Astrocyte (in vitro differentiated cells and primary cell): ENCODE measurements at regions not wholly inside any gene's neighbourhood (a gene's known extent, or its start where the extent isn't known, plus 50 kb on each side); places are given as distances from the start of the nearest gene placed in this dataset.
A peak's percentile ranks its signal among the peaks of the same experiment; 100 is the strongest.

Source experiments
- DNase-seq: peaks from one replicate; pipeline ENCODE4 v3.0.0-alpha.2; 2010; ENCODE audit warnings: low read depth
- FAIRE-seq: peaks from 2 replicates; lab custom pipeline; 2011; peaks lifted over from hg19 to GRCh38; lab: Jason Lieb, UNC
- H2AFZ ChIP-seq: 2 replicates; pipeline ENCODE4 v1.6.0; 2012; ENCODE audit warnings: low read depth, low read length, inconsistent platforms
- H3K27ac ChIP-seq: 2 replicates; pipeline ENCODE4 v1.5.1; 2011; ENCODE audit warnings: low read depth, low read length, inconsistent platforms
- H3K27me3 ChIP-seq: 2 replicates; pipeline ENCODE4 v1.6.0; 2011; ENCODE audit warnings: low read length, inconsistent platforms; ENCODE audit not compliant: insufficient read depth
- H3K36me3 ChIP-seq: 2 replicates; pipeline ENCODE4 v1.5.1; 2011; ENCODE audit warnings: low read length, inconsistent platforms; ENCODE audit not compliant: insufficient read depth
- H3K4me1 ChIP-seq: 2 replicates; pipeline ENCODE4 v1.5.1; 2011; ENCODE audit warnings: low read length, inconsistent platforms; ENCODE audit not compliant: insufficient read depth
- H3K4me2 ChIP-seq: 2 replicates; pipeline ENCODE4 v1.6.0; 2012; ENCODE audit warnings: low read length, inconsistent platforms
- H3K4me3 ChIP-seq: 2 replicates; pipeline ENCODE4 v1.5.1; 2011; ENCODE audit warnings: low read depth, mild to moderate bottlenecking, low read length, inconsistent platforms; ENCODE audit not compliant: insufficient read depth
- H3K79me2 ChIP-seq: 2 replicates; pipeline ENCODE4 v1.6.0; 2012; ENCODE audit warnings: mild to moderate bottlenecking, low read length, inconsistent platforms; ENCODE audit not compliant: insufficient read depth
- H3K9ac ChIP-seq: 2 replicates; pipeline ENCODE4 v1.6.0; 2012; ENCODE audit warnings: mild to moderate bottlenecking, low read length, inconsistent platforms
- H3K9me3 ChIP-seq: 2 replicates; pipeline ENCODE4 v1.5.1; 2012; ENCODE audit warnings: low read depth, mild to moderate bottlenecking, low read length, inconsistent platforms; ENCODE audit not compliant: insufficient read depth
- H4K20me1 ChIP-seq: 2 replicates; pipeline ENCODE4 v1.6.0; 2012; ENCODE audit warnings: low read length, inconsistent platforms; ENCODE audit not compliant: insufficient read depth
- H3K27ac Mint-ChIP-seq: one replicate; pipeline ENCODE4 v1.8.0; 2021; ENCODE audit warnings: mild to moderate bottlenecking, mixed read lengths; ENCODE audit not compliant: unreplicated experiment
- H3K27me3 Mint-ChIP-seq: one replicate; pipeline ENCODE4 v1.8.0; 2021; ENCODE audit warnings: low read depth, mixed read lengths; ENCODE audit not compliant: unreplicated experiment
- H3K36me3 Mint-ChIP-seq: one replicate; pipeline ENCODE4 v1.8.0; 2021; ENCODE audit warnings: low read depth, mixed read lengths; ENCODE audit not compliant: unreplicated experiment
- H3K4me1 Mint-ChIP-seq: one replicate; pipeline ENCODE4 v1.8.0; 2021; ENCODE audit warnings: low read depth, mixed read lengths; ENCODE audit not compliant: unreplicated experiment
- H3K4me3 Mint-ChIP-seq: one replicate; pipeline ENCODE4 v1.8.0; 2021; ENCODE audit warnings: mild to moderate bottlenecking, moderate library complexity, mixed read lengths; ENCODE audit not compliant: unreplicated experiment
- H3K9me3 Mint-ChIP-seq: one replicate; pipeline ENCODE4 v1.8.0; 2021; ENCODE audit warnings: mild to moderate bottlenecking, mixed read lengths; ENCODE audit not compliant: unreplicated experiment
- CTCF ChIP-seq: IDR thresholded peaks from 2 replicates; pipeline ENCODE4 v1.5.1; 2011; ENCODE audit warnings: low read depth, mild to moderate bottlenecking, inconsistent platforms, low read length, moderate library complexity; ENCODE audit not compliant: insufficient read depth
- EZH2 ChIP-seq: IDR thresholded peaks from 2 replicates; pipeline ENCODE4 v1.6.1; 2012; ENCODE audit warnings: mild to moderate bottlenecking, low read length, inconsistent platforms; ENCODE audit not compliant: insufficient read depth

- H3K4me1 ChIP-seq, result no peaks in the 10 kb centered on the region
- no peaks in the 10 kb centered on the region for H3K4me1 Mint-ChIP-seq
Observed at GRCh38 chr12:41681898-41682297, 462.8 kb downstream of the GXYLT1 start.

GRCh38 chr12:41680155-41680554 is 464.5 kb downstream of the GXYLT1 start:
- Histone ChIP-seq H4K20me1 (no peaks in the 10 kb centered on the region), H3K9ac (no peak overlapping the region), H3K9me3 (no peaks in the 10 kb centered on the region), H3K4me3 (no peak overlapping the region), H3K27ac (no peak overlapping the region), H3K4me1 (no peaks in the 10 kb centered on the region), H2AFZ (no peak overlapping the region), H3K27me3 (no peaks in the 10 kb centered on the region), H3K79me2 (no peaks in the 10 kb centered on the region), H3K36me3 (no peaks in the 10 kb centered on the region), H3K4me2 (no peak overlapping the region)
- Mint-ChIP-seq H3K4me3 (no peak overlapping the region), H3K9me3 (no peaks in the 10 kb centered on the region), H3K27me3 (no peaks in the 10 kb centered on the region), H3K27ac (no peak overlapping the region), H3K4me1 (no peaks in the 10 kb centered on the region), H3K36me3 (no peaks in the 10 kb centered on the region)
- FAIRE-seq (no peak), DNase-seq (no peak)
- TF ChIP-seq EZH2 (no peak), CTCF (no peak)

More at GRCh38 chr12:41681898-41682297, 462.8 kb downstream of the GXYLT1 start:
- H3K27me3 Mint-ChIP-seq, result no peaks in the 10 kb centered on the region
- no peak overlapping the region for H2AFZ ChIP-seq
- no peaks in the 10 kb centered on the region for H3K36me3 Mint-ChIP-seq
- no peaks in the 10 kb centered on the region for H4K20me1 ChIP-seq
- H3K4me3 ChIP-seq, result no peak overlapping the region
- DNase-seq (no peak), FAIRE-seq (no peak)
- TF ChIP-seq EZH2, result no peak
- no peak for TF ChIP-seq CTCF
- H3K9me3 ChIP-seq, result no peaks in the 10 kb centered on the region
- no peaks in the 10 kb centered on the region for H3K9me3 Mint-ChIP-seq
- no peaks in the 10 kb centered on the region for H3K36me3 ChIP-seq
- H3K27me3 ChIP-seq, result no peaks in the 10 kb centered on the region
- H3K27ac ChIP-seq, result no peak overlapping the region
- no peak overlapping the region for H3K27ac Mint-ChIP-seq
- H3K4me3 Mint-ChIP-seq, result no peak overlapping the region
- H3K79me2 ChIP-seq, result no peaks in the 10 kb centered on the region
- no peak overlapping the region for H3K9ac ChIP-seq
- H3K4me2 ChIP-seq, result no peak overlapping the region

GRCh38 chr12:41663598-41664265 is 475.6 kb downstream of the PDZRN4 start:
- Histone ChIP-seq H3K27ac (no peak overlapping the region), H3K4me2 (no peak overlapping the region), H3K4me1 (no peaks in the 10 kb centered on the region), H3K27me3 (no peaks in the 10 kb centered on the region), H3K9ac (no peak overlapping the region), H3K4me3 (no peak overlapping the region), H3K79me2 (no peaks in the 10 kb centered on the region), H3K9me3 (no peaks in the 10 kb centered on the region), H3K36me3 (no peaks in the 10 kb centered on the region), H2AFZ (peak overlapping the region; percentile 8), H4K20me1 (no peaks in the 10 kb centered on the region)
- peak; percentile 32 for TF ChIP-seq CTCF
- TF ChIP-seq EZH2, result no peak
- FAIRE-seq (no peak), DNase-seq (peak; percentile 16)
- peaks cover 2% of the 10 kb centered on the region for H3K27me3 Mint-ChIP-seq
- H3K9me3 Mint-ChIP-seq, result no peaks in the 10 kb centered on the region
- no peak overlapping the region for H3K4me3 Mint-ChIP-seq
- no peaks in the 10 kb centered on the region for H3K4me1 Mint-ChIP-seq
- no peaks in the 10 kb centered on the region for H3K36me3 Mint-ChIP-seq
- H3K27ac Mint-ChIP-seq, result no peak overlapping the region
